Skin of body (tissue), 1 donor: ENCODE measurements at regions not wholly inside any gene's neighbourhood (a gene's known extent, or its start where the extent isn't known, plus 50 kb on each side); places are given as distances from the start of the nearest gene placed in this dataset.
"Not testable (repeated sequence)": the region's sequence is repeated elsewhere in the genome, so short reads cannot be mapped to it uniquely, and the experiment has no call there.

Experiments
- DNase-seq: peaks from one replicate; lab custom pipeline; 2025; lab: John Stamatoyannopoulos, UW

GRCh38 chr2:56962673-56963072, 778.9 kb downstream of the CCDC85A start:
- no peak for DNase-seq

GRCh38 chr2:56969513-56969912, 785.7 kb downstream of the CCDC85A start:
- no peak for DNase-seq

GRCh38 chr2:56971383-56971974, 787.7 kb downstream of the CCDC85A start:
- DNase-seq = no peak

- DNase-seq = no peak
Measured at GRCh38 chr2:56981554-56981953, 797.8 kb downstream of the CCDC85A start.

GRCh38 chr2:56985609-56986008, 801.8 kb downstream of the CCDC85A start:
- no peak for DNase-seq

- no peak for DNase-seq
Measured at GRCh38 chr2:57022496-57022895, 838.7 kb downstream of the CCDC85A start.

- no peak for DNase-seq
Measured at GRCh38 chr2:57044931-57045635, 861.3 kb downstream of the CCDC85A start.

- no peak for DNase-seq
Measured at GRCh38 chr2:57049273-57049672, 865.5 kb downstream of the CCDC85A start.

- no peak for DNase-seq
Measured at GRCh38 chr2:57050007-57050406, 866.2 kb downstream of the CCDC85A start.

GRCh38 chr2:57066301-57066700, 882.5 kb downstream of the CCDC85A start:
- DNase-seq = not testable (repeated sequence)

GRCh38 chr2:57075226-57075625, 891.4 kb downstream of the CCDC85A start:
- no peak for DNase-seq

GRCh38 chr2:57080035-57080434, 896.2 kb downstream of the CCDC85A start:
- no peak for DNase-seq

GRCh38 chr2:57084697-57085281, 901.0 kb downstream of the CCDC85A start:
- DNase-seq = no peak

GRCh38 chr2:57093020-57093419, 909.2 kb downstream of the CCDC85A start:
- no peak for DNase-seq

GRCh38 chr2:57097855-57098254, 914.1 kb downstream of the CCDC85A start:
- DNase-seq = no peak

- no peak for DNase-seq
Measured at GRCh38 chr2:57100436-57100835, 916.6 kb downstream of the CCDC85A start.

GRCh38 chr2:57105694-57106093, 921.9 kb downstream of the CCDC85A start:
- DNase-seq = no peak

- DNase-seq = no peak
Measured at GRCh38 chr2:57107353-57107752, 923.6 kb downstream of the CCDC85A start.

GRCh38 chr2:57111531-57111930, 927.7 kb downstream of the CCDC85A start:
- DNase-seq = no peak

- no peak for DNase-seq
Measured at GRCh38 chr2:57119141-57119540, 927.5 kb upstream of the VRK2 start.

GRCh38 chr2:57126410-57126809, 920.2 kb upstream of the VRK2 start:
- no peak for DNase-seq

- DNase-seq = no peak
Measured at GRCh38 chr2:57139179-57139578, 907.4 kb upstream of the VRK2 start.

GRCh38 chr2:57141269-57141668, 905.3 kb upstream of the VRK2 start:
- no peak for DNase-seq
